ENCODE measurements at regions not wholly inside any gene's neighbourhood (a gene's known extent, or its start where the extent isn't known, plus 50 kb on each side); places are given as distances from the start of the nearest gene placed in this dataset.

DNA sequence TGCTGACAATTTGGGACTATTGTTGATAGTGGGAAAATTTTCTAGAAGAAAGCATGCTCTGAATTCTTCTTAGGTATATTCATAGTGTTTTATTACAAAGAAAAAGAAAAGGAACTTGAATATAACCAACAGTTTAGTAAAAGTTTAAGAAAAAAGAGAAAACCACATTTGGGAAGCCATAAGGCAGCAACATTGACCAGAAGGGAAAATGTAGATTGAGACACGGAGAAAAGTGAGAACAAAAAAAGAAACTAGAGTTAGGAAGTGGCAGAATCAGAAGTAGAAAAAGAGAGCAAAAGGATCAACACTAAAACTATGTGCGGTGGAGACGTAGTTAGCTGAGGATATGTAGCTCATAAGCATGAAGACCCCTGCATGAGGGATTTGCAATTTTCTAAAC, 1398.2 kb downstream of the LRRC4C start (continued):
- TF ChIP-seq SIN3A (conservative IDR thresholded peaks at IDR 0.05 in 1 of 2, IDR thresholded peaks at IDR 0.05 in 1 of 2; ENCODE audit: low read depth in 1 of 2, low read length in 2 of 2) (no peak), CEBPB (IDR thresholded peaks at IDR 0.05; ENCODE audit: low read depth, low read length) (no peak), BRCA1 (IDR thresholded peaks at IDR 0.05; ENCODE audit: low read depth, low read length) (no peak)
